ENCODE measurements at regions not wholly inside any gene's neighbourhood (a gene's known extent, or its start where the extent isn't known, plus 50 kb on each side); places are given as distances from the start of the nearest gene placed in this dataset.

DNA sequence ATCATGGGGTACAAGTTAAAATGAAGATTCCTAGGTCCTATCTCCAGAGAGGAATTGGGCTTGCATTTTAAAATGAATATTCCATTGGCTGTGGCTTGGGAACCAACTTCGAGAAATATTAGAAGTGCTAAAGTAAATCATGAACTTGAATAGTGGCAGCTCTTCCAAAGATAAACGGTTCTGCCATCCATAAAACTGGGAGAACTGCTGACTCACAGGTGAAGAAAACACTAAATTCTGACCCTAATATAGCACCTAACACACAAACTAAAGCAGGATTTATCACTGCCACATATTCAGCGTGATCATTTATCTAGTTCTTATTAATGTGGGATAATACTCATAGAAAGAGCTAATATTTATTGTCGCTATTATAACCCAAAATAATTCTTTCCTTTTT lies 508.1 kb upstream of the ID4 start:
- no peaks in the 10 kb centered on the region for H3K9me3 ChIP-seq (ENCODE audit: control insufficient read depth, insufficient read depth, low read length)
- no peaks in the 10 kb centered on the region for H3K9me2 ChIP-seq (replicated peaks; ENCODE audit: control insufficient read depth, low read length)
- no peaks in the 10 kb centered on the region for H3K36me3 ChIP-seq (ENCODE audit: control insufficient read depth, low read length)

GRCh38 chr6:19331089-19331488 lies 506.1 kb upstream of the ID4 start:
- H4K20me1 ChIP-seq (ENCODE audit: control insufficient read depth, insufficient read depth, low read depth, low read length), result no peaks in the 10 kb centered on the region
- H3K36me3 ChIP-seq (ENCODE audit: control insufficient read depth, low read length), result no peaks in the 10 kb centered on the region
- H3F3A ChIP-seq (ENCODE audit: control insufficient read depth, insufficient read depth), result no peaks in the 10 kb centered on the region
- no peak overlapping the region for H3K4me2 ChIP-seq (ENCODE audit: low read length)
- no peak overlapping the region for H3K4me3 ChIP-seq (ENCODE audit: low read length)
- no peaks in the 10 kb centered on the region for H3K79me2 ChIP-seq (ENCODE audit: control insufficient read depth, low read length)
- peaks cover 9% of the 10 kb centered on the region for H3K4me1 ChIP-seq (ENCODE audit: control insufficient read depth, low read length)
- H3K9me3 ChIP-seq (ENCODE audit: control insufficient read depth, insufficient read depth, low read length), result no peaks in the 10 kb centered on the region
- TF ChIP-seq EZH2phosphoT487 (IDR thresholded peaks at IDR 0.05; ENCODE audit: borderline replicate concordance, low read length), result no peak
- TF ChIP-seq, protein P1, sequence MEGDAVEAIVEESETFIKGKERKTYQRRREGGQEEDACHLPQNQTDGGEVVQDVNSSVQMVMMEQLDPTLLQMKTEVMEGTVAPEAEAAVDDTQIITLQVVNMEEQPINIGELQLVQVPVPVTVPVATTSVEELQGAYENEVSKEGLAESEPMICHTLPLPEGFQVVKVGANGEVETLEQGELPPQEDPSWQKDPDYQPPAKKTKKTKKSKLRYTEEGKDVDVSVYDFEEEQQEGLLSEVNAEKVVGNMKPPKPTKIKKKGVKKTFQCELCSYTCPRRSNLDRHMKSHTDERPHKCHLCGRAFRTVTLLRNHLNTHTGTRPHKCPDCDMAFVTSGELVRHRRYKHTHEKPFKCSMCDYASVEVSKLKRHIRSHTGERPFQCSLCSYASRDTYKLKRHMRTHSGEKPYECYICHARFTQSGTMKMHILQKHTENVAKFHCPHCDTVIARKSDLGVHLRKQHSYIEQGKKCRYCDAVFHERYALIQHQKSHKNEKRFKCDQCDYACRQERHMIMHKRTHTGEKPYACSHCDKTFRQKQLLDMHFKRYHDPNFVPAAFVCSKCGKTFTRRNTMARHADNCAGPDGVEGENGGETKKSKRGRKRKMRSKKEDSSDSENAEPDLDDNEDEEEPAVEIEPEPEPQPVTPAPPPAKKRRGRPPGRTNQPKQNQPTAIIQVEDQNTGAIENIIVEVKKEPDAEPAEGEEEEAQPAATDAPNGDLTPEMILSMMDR (IDR thresholded peaks at IDR 0.05; ENCODE audit: low read depth, low read length, poor library complexity, severe bottlenecking), result no peak
- H3K27me3 ChIP-seq (ENCODE audit: control insufficient read depth, low read length), result no peaks in the 10 kb centered on the region
- no peaks in the 10 kb centered on the region for H3K9me2 ChIP-seq (replicated peaks; ENCODE audit: control insufficient read depth, low read length)
- no peak overlapping the region for H3K27ac ChIP-seq (ENCODE audit: low read depth, low read length)

More for the DNA sequence above, 508.1 kb upstream of the ID4 start:
- Histone ChIP-seq H4K20me1 (ENCODE audit: control insufficient read depth, insufficient read depth, low read depth, low read length) (no peaks in the 10 kb centered on the region), H3K79me2 (ENCODE audit: control insufficient read depth, low read length) (no peaks in the 10 kb centered on the region), H3F3A (ENCODE audit: control insufficient read depth, insufficient read depth) (no peaks in the 10 kb centered on the region), H3K27ac (ENCODE audit: low read depth, low read length) (no peak overlapping the region), H3K27me3 (ENCODE audit: control insufficient read depth, low read length) (no peaks in the 10 kb centered on the region), H3K4me2 (ENCODE audit: low read length) (no peak overlapping the region), H3K4me1 (ENCODE audit: control insufficient read depth, low read length) (peaks cover 9% of the 10 kb centered on the region), H3K4me3 (ENCODE audit: low read length) (no peak overlapping the region)
- no peak for TF ChIP-seq EZH2phosphoT487 (IDR thresholded peaks at IDR 0.05; ENCODE audit: borderline replicate concordance, low read length)
- TF ChIP-seq, protein P1 (IDR thresholded peaks at IDR 0.05; ENCODE audit: low read depth, low read length, poor library complexity, severe bottlenecking), result no peak

DNA sequence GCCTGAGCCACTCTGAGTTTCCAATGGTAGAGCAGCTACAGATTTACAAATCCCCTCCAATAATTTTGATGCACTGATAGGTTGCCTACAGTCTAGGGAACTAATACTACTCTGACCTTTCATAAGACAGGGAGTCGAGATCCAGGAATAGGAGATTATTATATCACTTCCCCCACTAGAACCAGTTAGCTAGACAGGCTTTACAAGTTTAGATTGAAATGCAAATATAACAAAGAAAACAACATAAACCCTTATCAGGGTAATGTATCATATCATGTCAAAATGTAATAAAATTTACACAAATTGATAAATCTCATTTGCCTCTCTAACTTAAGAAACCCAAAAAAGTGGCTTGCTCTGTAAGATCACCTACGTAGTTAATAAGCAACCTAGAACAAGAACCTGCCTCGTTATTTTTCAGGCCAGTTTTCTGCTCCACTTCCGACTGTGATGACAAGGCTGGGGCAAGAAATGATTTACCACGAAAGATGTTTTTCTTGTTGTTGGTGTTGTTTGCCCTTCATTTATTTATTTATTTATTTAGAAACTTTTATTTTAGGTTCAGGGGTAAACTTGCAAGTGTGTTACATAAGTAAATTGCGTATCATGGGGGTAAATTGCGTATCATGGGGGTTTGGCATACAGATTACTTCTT lies 504.2 kb upstream of the ID4 start:
- Histone ChIP-seq H3K4me1 (ENCODE audit: control insufficient read depth, low read length) (peaks cover 2% of the 10 kb centered on the region; the same call in 1 of the 2 replicates), H3K27ac (ENCODE audit: low read depth, low read length) (no peak overlapping the region), H3K9me3 (ENCODE audit: control insufficient read depth, insufficient read depth, low read length) (no peaks in the 10 kb centered on the region), H3K27me3 (ENCODE audit: control insufficient read depth, low read length) (no peaks in the 10 kb centered on the region), H3F3A (ENCODE audit: control insufficient read depth, insufficient read depth) (no peaks in the 10 kb centered on the region), H4K20me1 (ENCODE audit: control insufficient read depth, insufficient read depth, low read depth, low read length) (no peaks in the 10 kb centered on the region), H3K4me3 (ENCODE audit: low read length) (no peak overlapping the region), H3K36me3 (ENCODE audit: control insufficient read depth, low read length) (no peaks in the 10 kb centered on the region), H3K9me2 (replicated peaks; ENCODE audit: control insufficient read depth, low read length) (no peaks in the 10 kb centered on the region), H3K4me2 (ENCODE audit: low read length) (no peak overlapping the region), H3K79me2 (ENCODE audit: control insufficient read depth, low read length) (no peaks in the 10 kb centered on the region)
- TF ChIP-seq, protein P1 (IDR thresholded peaks at IDR 0.05; ENCODE audit: low read depth, low read length, poor library complexity, severe bottlenecking), result no peak
- no peak for TF ChIP-seq EZH2phosphoT487 (IDR thresholded peaks at IDR 0.05; ENCODE audit: borderline replicate concordance, low read length)
